Adrenal gland (tissue), 9 donors: ENCODE measurements at regions not wholly inside any gene's neighbourhood (a gene's known extent, or its start where the extent isn't known, plus 50 kb on each side); places are given as distances from the start of the nearest gene placed in this dataset.

Experiments used
- DNase-seq, 7 donors: peaks; one replicate each; pipeline ENCODE4 v3.0.0-alpha.2; 2019 to 2020
- H3K27ac ChIP-seq, 5 donors: fragments of 200-600 bp; sonication (generic) in 4 of 5; 1 replicate in 3 of 5; 2 replicates in 2 of 5; pipeline versions ENCODE4 v1.5.1 to v1.8.0; 2016 to 2020; ENCODE audit warnings: mild to moderate bottlenecking in 1 of 5
- H3K27me3 ChIP-seq: fragments of 200-600 bp; 2 replicates; pipeline ENCODE4 v1.8.0; 2021
- H3K36me3 ChIP-seq, 2 donors: fragments of 200-600 bp; replicated peaks in 1 of 2; 1 replicate in 1 of 2; 2 replicates in 1 of 2; pipeline versions ENCODE4 v1.5.1 to v1.8.0; 2018 to 2022
- H3K4me1 ChIP-seq, 2 donors: fragments of 200-600 bp; replicated peaks in 1 of 2; 1 replicate in 1 of 2; 2 replicates in 1 of 2; pipeline versions ENCODE4 v1.5.1 to v1.8.0; 2018 to 2021
- H3K4me3 ChIP-seq, 4 donors: fragments of 200-600 bp; sonication (generic) in 3 of 4; one replicate each; pipeline ENCODE4 v1.5.1; 2016 to 2018
- H3K9me3 ChIP-seq, 3 donors: fragments of 200-600 bp; sonication (generic) in 1 of 3; replicated peaks in 1 of 3; 1 replicate in 2 of 3; 2 replicates in 1 of 3; pipeline versions ENCODE4 v1.5.1 to v1.8.0; 2016 to 2021
- POLR2A ChIP-seq, 2 donors: fragments of 450-650 bp; IDR thresholded peaks; one replicate each; pipeline ENCODE4 v1.6.1; 2017; ENCODE audit warnings: antibody characterized with exemption in 2 of 2, mild to moderate bottlenecking in 2 of 2, moderate library complexity in 1 of 2
- WGBS, 4 donors: extraction: QIAGEN DNeasy Blood & Tissue Kit in 2 of 4; methylation state at CpG; one replicate each; pipeline versions ENCODE4 v1.1.5 to v1.1.7; 2013 to 2017; 5-methylcytosine and 5-hydroxymethylcytosine counted together
- intact Hi-C, 2 donors: fragments of 100-400 bp; cut with DNase I; formaldehyde crosslinking; loops; one replicate each; pipeline versions ENCODE4 v1.14.1 to v1.15.0; 2022 to 2023
- TF ChIP-seq, protein P1 (sequence below), 6 experiments: fragments of 450-650 bp in 4 of 6; fragments of 200-600 bp in 2 of 6; sonication (generic) in 1 of 6; IDR thresholded peaks; 1 replicate in 5 of 6; 2 replicates in 1 of 6; pipeline versions ENCODE4 v1.5.1 to v1.8.0; 2016 to 2021; ENCODE audit warnings: antibody characterized with exemption in 6 of 6, mild to moderate bottlenecking in 2 of 6, moderate library complexity in 1 of 6
- donor health status: healthy with polysubstance abuse.
- donor health status: Bipolar disorder and iron deficiency.
- donor health status: DM: yes; HTN: yes; CAD: no.
- donor health status: DM: no; HTN: no; CAD: no.
- donor health status: DM: no; HTN: no; CAD: no.

DNA sequence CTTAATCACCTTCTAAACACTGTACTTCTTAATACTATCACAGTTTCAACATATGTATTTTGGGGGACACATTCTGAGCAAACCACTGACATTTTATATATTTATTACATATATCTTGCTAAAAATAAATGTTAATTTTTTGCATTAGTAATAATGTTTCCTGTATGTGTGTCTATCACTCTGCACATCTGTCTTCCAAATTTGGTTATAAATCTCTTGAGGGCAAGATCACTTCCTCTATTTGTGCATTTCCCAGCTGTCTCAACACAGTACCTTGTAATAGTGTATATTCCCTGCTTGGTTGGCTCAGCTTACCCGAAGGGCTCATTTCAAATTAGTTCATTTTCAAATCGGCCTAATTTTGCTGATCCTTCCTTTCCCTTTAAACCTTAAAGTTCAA lies 617.1 kb upstream of the GYPC start:
- Histone ChIP-seq H3K4me1 (no peaks in the 10 kb centered on the region), H3K36me3 (no peaks in the 10 kb centered on the region), H3K4me3 (no peak overlapping the region), H3K9me3 (no peaks in the 10 kb centered on the region), H3K27me3 (no peaks in the 10 kb centered on the region), H3K27ac (no peak overlapping the region)
- DNase-seq: no peak
- 32 to 59% (median 41%) methylated on average over 2 of the region's 2 CpGs for whole genome bisulfite sequencing, 4 donors
- intact Hi-C loops: no loop called here
- no peak for TF ChIP-seq POLR2A (IDR thresholded peaks at IDR 0.05)
- TF ChIP-seq, protein P1, sequence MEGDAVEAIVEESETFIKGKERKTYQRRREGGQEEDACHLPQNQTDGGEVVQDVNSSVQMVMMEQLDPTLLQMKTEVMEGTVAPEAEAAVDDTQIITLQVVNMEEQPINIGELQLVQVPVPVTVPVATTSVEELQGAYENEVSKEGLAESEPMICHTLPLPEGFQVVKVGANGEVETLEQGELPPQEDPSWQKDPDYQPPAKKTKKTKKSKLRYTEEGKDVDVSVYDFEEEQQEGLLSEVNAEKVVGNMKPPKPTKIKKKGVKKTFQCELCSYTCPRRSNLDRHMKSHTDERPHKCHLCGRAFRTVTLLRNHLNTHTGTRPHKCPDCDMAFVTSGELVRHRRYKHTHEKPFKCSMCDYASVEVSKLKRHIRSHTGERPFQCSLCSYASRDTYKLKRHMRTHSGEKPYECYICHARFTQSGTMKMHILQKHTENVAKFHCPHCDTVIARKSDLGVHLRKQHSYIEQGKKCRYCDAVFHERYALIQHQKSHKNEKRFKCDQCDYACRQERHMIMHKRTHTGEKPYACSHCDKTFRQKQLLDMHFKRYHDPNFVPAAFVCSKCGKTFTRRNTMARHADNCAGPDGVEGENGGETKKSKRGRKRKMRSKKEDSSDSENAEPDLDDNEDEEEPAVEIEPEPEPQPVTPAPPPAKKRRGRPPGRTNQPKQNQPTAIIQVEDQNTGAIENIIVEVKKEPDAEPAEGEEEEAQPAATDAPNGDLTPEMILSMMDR (IDR thresholded peaks at IDR 0.05): no peak

DNA sequence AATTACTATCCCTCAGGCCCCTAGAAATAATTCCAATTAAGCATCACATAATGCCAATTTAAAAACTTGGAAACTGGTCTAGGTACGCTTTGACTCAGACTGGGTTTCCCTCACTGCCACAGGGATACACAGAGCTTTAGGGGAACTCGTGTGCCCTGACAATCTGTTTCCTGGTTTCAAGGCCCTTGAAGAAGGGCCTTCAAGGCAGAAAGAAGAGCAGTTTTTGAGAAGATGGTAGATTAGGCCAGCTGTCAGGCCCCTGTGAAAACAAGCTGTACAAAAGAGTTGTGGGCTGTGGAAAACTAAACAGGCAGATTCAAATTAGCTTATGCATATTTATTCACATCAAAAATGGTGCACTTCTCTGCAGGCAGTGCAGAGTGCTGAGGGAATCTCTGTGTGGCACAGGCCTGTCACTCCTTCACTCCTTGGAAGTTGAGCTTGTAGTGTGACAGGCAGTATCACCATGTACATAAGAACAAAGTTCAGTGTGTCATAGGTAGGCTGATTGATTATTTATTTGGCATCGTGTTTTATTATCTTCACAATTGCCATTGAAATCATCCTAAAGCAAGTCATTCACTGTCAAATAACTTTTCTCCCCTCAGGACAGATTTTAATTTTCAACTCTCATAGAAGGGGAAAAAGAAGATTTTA lies 614.4 kb upstream of the GYPC start:
- TF ChIP-seq POLR2A (IDR thresholded peaks at IDR 0.05): no peak
- TF ChIP-seq, protein P1 (IDR thresholded peaks at IDR 0.05): no peak
- Histone ChIP-seq H3K4me3 (no peak overlapping the region), H3K27me3 (no peaks in the 10 kb centered on the region), H3K4me1 (no peaks in the 10 kb centered on the region), H3K27ac (no peak overlapping the region), H3K36me3 (no peaks in the 10 kb centered on the region), H3K9me3 (no peaks in the 10 kb centered on the region)
- intact Hi-C loops: no loop called here
- DNase-seq: no peak
- WGBS, 4 donors: 47 to 54% (median 50%) methylated on average over 3 of the region's 3 CpGs

DNA sequence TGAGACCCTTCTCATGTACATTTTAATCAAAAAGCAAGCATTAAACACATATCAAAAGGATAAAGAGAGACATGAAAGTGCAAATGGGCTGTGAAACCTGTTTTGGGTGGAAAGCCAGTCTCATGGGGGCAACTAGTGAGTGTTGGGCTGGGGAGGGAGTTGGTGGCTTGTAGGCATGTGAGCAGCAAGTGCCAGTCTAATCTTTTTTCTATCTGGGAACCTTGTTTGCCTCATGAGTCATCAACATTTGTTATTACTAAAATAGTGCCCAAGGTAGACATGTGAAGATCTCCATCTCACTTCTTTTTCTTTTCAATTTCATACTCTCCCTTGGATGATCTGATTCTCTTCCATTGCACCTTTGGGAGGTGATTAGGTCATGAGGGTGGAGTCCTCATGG lies 613.9 kb upstream of the GYPC start:
- TF ChIP-seq POLR2A (IDR thresholded peaks at IDR 0.05): no peak
- TF ChIP-seq, protein P1 (IDR thresholded peaks at IDR 0.05): no peak

DNA sequence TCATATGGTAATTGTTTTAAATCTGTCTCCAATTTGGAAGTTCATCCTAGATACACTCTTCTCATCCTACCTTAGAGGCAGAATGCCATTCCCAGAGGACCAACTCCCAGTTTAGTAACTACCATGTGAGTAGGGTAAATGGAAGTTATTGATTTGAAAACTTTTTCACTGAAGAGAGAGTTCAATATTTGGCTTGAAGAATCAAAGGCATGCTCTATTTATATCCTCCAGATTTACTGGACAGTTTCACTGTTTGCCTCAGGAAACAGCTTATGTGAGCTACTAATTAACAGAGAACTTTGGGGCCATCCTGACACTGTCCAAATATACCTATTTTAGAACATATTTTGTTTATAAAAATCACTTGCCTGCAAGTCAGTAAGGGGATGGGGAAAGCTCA lies 607.2 kb upstream of the GYPC start:
- Histone ChIP-seq H3K36me3 (no peaks in the 10 kb centered on the region), H3K27me3 (no peaks in the 10 kb centered on the region), H3K4me3 (no peak overlapping the region), H3K4me1 (no peaks in the 10 kb centered on the region), H3K27ac (no peak overlapping the region), H3K9me3 (peaks cover 0 to 4% (median 0%) of the 10 kb centered on the region in 3 donors)
- DNase-seq: no peak
- TF ChIP-seq, protein P1 (IDR thresholded peaks at IDR 0.05): no peak
- no peak for TF ChIP-seq POLR2A (IDR thresholded peaks at IDR 0.05)
- intact Hi-C loops: no loop called here

More for the DNA sequence above, 613.9 kb upstream of the GYPC start:
- Histone ChIP-seq H3K9me3 (no peaks in the 10 kb centered on the region), H3K4me3 (no peak overlapping the region), H3K27me3 (no peaks in the 10 kb centered on the region), H3K36me3 (no peaks in the 10 kb centered on the region), H3K4me1 (no peaks in the 10 kb centered on the region), H3K27ac (no peak overlapping the region)
- DNase-seq: no peak
- intact Hi-C loops: no loop called here
